ENCODE measurements at regions not wholly inside any gene's neighbourhood (a gene's known extent, or its start where the extent isn't known, plus 50 kb on each side); places are given as distances from the start of the nearest gene placed in this dataset.

GRCh38 chr4:182113779-182114178, 129.4 kb upstream of the TENM3 start:
- no peak for DNase-seq

GRCh38 chr4:182124359-182124758, 118.8 kb upstream of the TENM3 start:
- DNase-seq = no peak

- DNase-seq = no peak
Observed at GRCh38 chr4:182126096-182126495, 117.1 kb upstream of the TENM3 start.

GRCh38 chr4:182126603-182127002, 116.6 kb upstream of the TENM3 start:
- no peak for DNase-seq

- DNase-seq = no peak
Observed at GRCh38 chr4:182133033-182133432, 110.2 kb upstream of the TENM3 start.

GRCh38 chr4:182134261-182134660, 108.9 kb upstream of the TENM3 start:
- DNase-seq = no peak

- no peak for DNase-seq
Observed at GRCh38 chr4:182136201-182136600, 107.0 kb upstream of the TENM3 start.

- no peak for DNase-seq
Observed at GRCh38 chr4:182137343-182137742, 105.9 kb upstream of the TENM3 start.

GRCh38 chr4:182139491-182139890, 103.7 kb upstream of the TENM3 start:
- no peak for DNase-seq

GRCh38 chr4:182140547-182140946, 102.7 kb upstream of the TENM3 start:
- DNase-seq = no peak

GRCh38 chr4:182141061-182141460, 102.1 kb upstream of the TENM3 start:
- DNase-seq = no peak

- no peak for DNase-seq
Observed at GRCh38 chr4:182142176-182143085, 100.8 kb upstream of the TENM3 start.

- DNase-seq = no peak
Observed at GRCh38 chr4:182143086-182143821, 99.9 kb upstream of the TENM3 start.

GRCh38 chr4:182143822-182144625, 99.2 kb upstream of the TENM3 start:
- DNase-seq = no peak

GRCh38 chr4:182144626-182145333, 98.4 kb upstream of the TENM3 start:
- DNase-seq = no peak

GRCh38 chr4:182145334-182145905, 97.8 kb upstream of the TENM3 start:
- DNase-seq = no peak

- no peak for DNase-seq
Observed at GRCh38 chr4:182147391-182147790, 95.8 kb upstream of the TENM3 start.

- no peak for DNase-seq
Observed at GRCh38 chr4:182150645-182151044, 92.6 kb upstream of the TENM3 start.

- no peak for DNase-seq
Observed at GRCh38 chr4:182155806-182156205, 87.4 kb upstream of the TENM3 start.

- no peak for DNase-seq
Observed at GRCh38 chr4:182163180-182163579, 80.0 kb upstream of the TENM3 start.

GRCh38 chr4:182169572-182169971, 73.6 kb upstream of the TENM3 start:
- DNase-seq = no peak

- DNase-seq = no peak
Observed at GRCh38 chr4:182169987-182170386, 73.2 kb upstream of the TENM3 start.
